ENCODE measurements at regions not wholly inside any gene's neighbourhood (a gene's known extent, or its start where the extent isn't known, plus 50 kb on each side); places are given as distances from the start of the nearest gene placed in this dataset.

DNA sequence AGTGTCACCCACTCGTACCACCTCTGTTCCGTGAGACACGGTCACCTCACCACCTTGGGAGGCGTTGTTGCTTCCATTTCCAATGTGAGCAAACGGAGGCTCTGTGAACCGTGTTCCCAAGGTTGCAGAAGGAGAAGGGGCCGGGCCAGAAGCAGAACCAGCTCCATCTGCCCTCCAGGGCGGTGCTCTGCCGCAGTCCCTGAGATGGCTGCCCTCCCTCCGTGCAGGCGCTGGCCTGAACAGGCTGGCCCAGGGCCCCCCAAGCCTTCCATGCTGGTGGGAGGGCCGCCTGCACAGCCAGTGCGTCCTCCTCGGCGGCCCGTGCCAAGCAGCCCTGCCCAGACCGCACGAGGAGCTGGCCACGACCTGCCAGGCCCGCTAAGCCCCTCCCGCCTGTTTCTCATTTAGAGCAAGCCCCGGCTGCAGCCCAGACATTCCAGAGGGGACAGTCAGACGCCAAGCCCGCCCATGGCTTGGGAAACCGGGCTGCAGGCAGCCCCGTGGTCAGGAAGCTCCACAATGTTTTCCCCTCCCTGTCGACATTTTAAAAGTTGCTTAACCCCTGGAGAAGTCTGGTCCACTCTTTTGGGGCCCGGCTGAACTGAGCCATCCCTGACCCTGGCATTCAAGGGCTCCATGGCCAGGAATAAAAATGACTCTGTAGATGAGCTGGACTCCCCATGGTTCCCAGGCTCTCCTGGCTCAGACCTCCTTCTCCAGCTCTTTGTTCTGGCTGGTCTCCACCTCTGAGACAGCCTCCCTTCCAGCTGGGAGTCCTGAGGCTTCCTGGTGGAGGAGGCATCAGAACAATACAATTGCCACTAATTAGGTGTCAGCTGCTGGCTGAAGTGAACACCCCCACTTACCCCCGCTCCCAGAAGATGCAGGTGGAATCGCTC lies 236.0 kb downstream of the BCL11B start:
- TF ChIP-seq, protein P1, sequence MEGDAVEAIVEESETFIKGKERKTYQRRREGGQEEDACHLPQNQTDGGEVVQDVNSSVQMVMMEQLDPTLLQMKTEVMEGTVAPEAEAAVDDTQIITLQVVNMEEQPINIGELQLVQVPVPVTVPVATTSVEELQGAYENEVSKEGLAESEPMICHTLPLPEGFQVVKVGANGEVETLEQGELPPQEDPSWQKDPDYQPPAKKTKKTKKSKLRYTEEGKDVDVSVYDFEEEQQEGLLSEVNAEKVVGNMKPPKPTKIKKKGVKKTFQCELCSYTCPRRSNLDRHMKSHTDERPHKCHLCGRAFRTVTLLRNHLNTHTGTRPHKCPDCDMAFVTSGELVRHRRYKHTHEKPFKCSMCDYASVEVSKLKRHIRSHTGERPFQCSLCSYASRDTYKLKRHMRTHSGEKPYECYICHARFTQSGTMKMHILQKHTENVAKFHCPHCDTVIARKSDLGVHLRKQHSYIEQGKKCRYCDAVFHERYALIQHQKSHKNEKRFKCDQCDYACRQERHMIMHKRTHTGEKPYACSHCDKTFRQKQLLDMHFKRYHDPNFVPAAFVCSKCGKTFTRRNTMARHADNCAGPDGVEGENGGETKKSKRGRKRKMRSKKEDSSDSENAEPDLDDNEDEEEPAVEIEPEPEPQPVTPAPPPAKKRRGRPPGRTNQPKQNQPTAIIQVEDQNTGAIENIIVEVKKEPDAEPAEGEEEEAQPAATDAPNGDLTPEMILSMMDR (conservative IDR thresholded peaks at IDR 0.05; ENCODE audit: low read depth, low read length) = no peak
- no peak for TF ChIP-seq POLR2A (IDR thresholded peaks at IDR 0.05; ENCODE audit: low read depth, low read length)
- no peak for TF ChIP-seq MXI1 (IDR thresholded peaks at IDR 0.05; ENCODE audit: borderline replicate concordance, low read depth, low read length)
- TF ChIP-seq MAFK (IDR thresholded peaks at IDR 0.05; ENCODE audit: low read depth, low read length) = no peak
- TF ChIP-seq RAD21 (IDR thresholded peaks at IDR 0.05; ENCODE audit: low read length) = no peak
- no peak for TF ChIP-seq CHD1 (IDR thresholded peaks at IDR 0.05; ENCODE audit: low read depth, low read length)
- no peak for TF ChIP-seq RFX5 (IDR thresholded peaks at IDR 0.05; ENCODE audit: low read depth, low read length)
- peak; percentile 63 for TF ChIP-seq CEBPB (IDR thresholded peaks at IDR 0.05; ENCODE audit: low read depth, low read length)
- TF ChIP-seq, protein P2, sequence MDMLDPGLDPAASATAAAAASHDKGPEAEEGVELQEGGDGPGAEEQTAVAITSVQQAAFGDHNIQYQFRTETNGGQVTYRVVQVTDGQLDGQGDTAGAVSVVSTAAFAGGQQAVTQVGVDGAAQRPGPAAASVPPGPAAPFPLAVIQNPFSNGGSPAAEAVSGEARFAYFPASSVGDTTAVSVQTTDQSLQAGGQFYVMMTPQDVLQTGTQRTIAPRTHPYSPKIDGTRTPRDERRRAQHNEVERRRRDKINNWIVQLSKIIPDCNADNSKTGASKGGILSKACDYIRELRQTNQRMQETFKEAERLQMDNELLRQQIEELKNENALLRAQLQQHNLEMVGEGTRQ (IDR thresholded peaks at IDR 0.05; ENCODE audit: low read depth, low read length) = no peak
- TF ChIP-seq SMC3 (IDR thresholded peaks at IDR 0.05; ENCODE audit: low read depth, low read length) = no peak

All from IMR-90 (cell line).